Activated CD4-positive, alpha-beta T cell treated with anti-CD3 and anti-CD28 coated beads for 48 hours (primary cell): ENCODE measurements at regions not wholly inside any gene's neighbourhood (a gene's known extent, or its start where the extent isn't known, plus 50 kb on each side); places are given as distances from the start of the nearest gene placed in this dataset.
"Not testable (repeated sequence)": the region's sequence is repeated elsewhere in the genome, so short reads cannot be mapped to it uniquely, and the experiment has no call there.

Source experiments
- DNase-seq: peaks from one replicate; pipeline ENCODE4 v3.0.0-alpha.2; 2020

- DNase-seq = no peak
Measured at GRCh38 chr2:58620896-58621295, 379.8 kb upstream of the FANCL start.

- no peak for DNase-seq
Measured at GRCh38 chr2:58620093-58620492, 379.0 kb upstream of the FANCL start.

- DNase-seq = no peak
Measured at GRCh38 chr2:58616961-58617360, 375.8 kb upstream of the FANCL start.

GRCh38 chr2:58614219-58614618 lies 373.1 kb upstream of the FANCL start:
- no peak for DNase-seq

- no peak for DNase-seq
Measured at GRCh38 chr2:58612973-58613372, 371.8 kb upstream of the FANCL start.

GRCh38 chr2:58609326-58609725 lies 368.2 kb upstream of the FANCL start:
- no peak for DNase-seq

GRCh38 chr2:58608146-58608545 lies 367.0 kb upstream of the FANCL start:
- DNase-seq = no peak

GRCh38 chr2:58607448-58607847 lies 366.3 kb upstream of the FANCL start:
- DNase-seq = no peak

GRCh38 chr2:58606799-58607198 lies 365.7 kb upstream of the FANCL start:
- no peak for DNase-seq

GRCh38 chr2:58604096-58604495 lies 363.0 kb upstream of the FANCL start:
- no peak for DNase-seq

GRCh38 chr2:58601017-58601416 lies 359.9 kb upstream of the FANCL start:
- DNase-seq = no peak

GRCh38 chr2:58598171-58598570 lies 357.0 kb upstream of the FANCL start:
- no peak for DNase-seq

GRCh38 chr2:58595714-58596113 lies 354.6 kb upstream of the FANCL start:
- DNase-seq = no peak

GRCh38 chr2:58594762-58595161 lies 353.6 kb upstream of the FANCL start:
- no peak for DNase-seq

GRCh38 chr2:58594175-58594574 lies 353.1 kb upstream of the FANCL start:
- no peak for DNase-seq

- DNase-seq = not testable (repeated sequence)
Measured at GRCh38 chr2:58586178-58586577, 345.1 kb upstream of the FANCL start.

- DNase-seq = no peak
Measured at GRCh38 chr2:58585233-58585632, 344.1 kb upstream of the FANCL start.

- no peak for DNase-seq
Measured at GRCh38 chr2:58584606-58585118, 343.5 kb upstream of the FANCL start.

GRCh38 chr2:58578276-58578675 lies 337.2 kb upstream of the FANCL start:
- no peak for DNase-seq

GRCh38 chr2:58574873-58575272 lies 333.7 kb upstream of the FANCL start:
- no peak for DNase-seq

- no peak for DNase-seq
Measured at GRCh38 chr2:58572731-58573130, 331.6 kb upstream of the FANCL start.

GRCh38 chr2:58571181-58571852 lies 330.2 kb upstream of the FANCL start:
- peak; percentile 8 for DNase-seq

GRCh38 chr2:58569475-58570185 lies 328.5 kb upstream of the FANCL start:
- DNase-seq = no peak

GRCh38 chr2:58568901-58569300 lies 327.8 kb upstream of the FANCL start:
- DNase-seq = no peak

GRCh38 chr2:58562276-58562675 lies 321.2 kb upstream of the FANCL start:
- DNase-seq = no peak
